Smooth muscle cell (in vitro differentiated cells): ENCODE measurements at regions not wholly inside any gene's neighbourhood (a gene's known extent, or its start where the extent isn't known, plus 50 kb on each side); places are given as distances from the start of the nearest gene placed in this dataset.

ENCODE experiments used
- DNase-seq: peaks from one replicate; lab custom pipeline; 2025; ENCODE audit not compliant: unreplicated experiment; lab: John Stamatoyannopoulos, UW
- H2AFZ ChIP-seq: fragments of 200-600 bp; sonication (generic); 2 replicates; pipeline ENCODE4 v1.6.0; 2016; ENCODE audit warnings: antibody characterized with exemption, low read depth, mild to moderate bottlenecking
- H3F3A ChIP-seq: fragments of 200-600 bp; sonication (generic); 2 replicates; pipeline ENCODE4 v1.6.0; 2017; ENCODE audit warnings: antibody characterized with exemption, low read depth
- H3K27ac ChIP-seq: fragments of 200-600 bp; sonication (generic); 2 replicates; pipeline ENCODE4 v1.5.1; 2016; ENCODE audit warnings: low read depth, mild to moderate bottlenecking
- H3K27me3 ChIP-seq: fragments of 200-600 bp; sonication (generic); 2 replicates; pipeline ENCODE4 v1.6.1; 2016; ENCODE audit warnings: low read depth, mild to moderate bottlenecking
- H3K36me3 ChIP-seq: fragments of 200-600 bp; sonication (generic); 2 replicates; pipeline ENCODE4 v1.5.1; 2016; ENCODE audit warnings: low read depth
- H3K4me1 ChIP-seq: fragments of 200-600 bp; sonication (generic); 2 replicates; pipeline ENCODE4 v1.5.1; 2016; ENCODE audit warnings: low read depth
- H3K4me2 ChIP-seq: fragments of 200-600 bp; sonication (generic); 2 replicates; pipeline ENCODE4 v1.6.0; 2016; ENCODE audit warnings: mild to moderate bottlenecking
- H3K4me3 ChIP-seq: fragments of 200-600 bp; sonication (generic); 2 replicates; pipeline ENCODE4 v1.5.1; 2016; ENCODE audit warnings: mild to moderate bottlenecking
- H3K79me2 ChIP-seq: fragments of 200-600 bp; sonication (generic); 2 replicates; pipeline ENCODE4 v1.6.0; 2016; ENCODE audit warnings: low read depth, mild to moderate bottlenecking
- H3K9ac ChIP-seq: fragments of 200-600 bp; sonication (generic); 2 replicates; pipeline ENCODE4 v1.6.0; 2016; ENCODE audit warnings: low read depth
- H3K9me3 ChIP-seq: fragments of 200-600 bp; sonication (generic); replicated peaks from 2 replicates; pipeline ENCODE4 v1.5.1; 2016; ENCODE audit warnings: low read depth
- H4K20me1 ChIP-seq: fragments of 200-600 bp; sonication (generic); 2 replicates; pipeline ENCODE4 v1.6.0; 2016; ENCODE audit warnings: low read depth
- WGBS: methylation state at CpG from one replicate; pipeline ENCODE4 v1.1.7; 2016; ENCODE audit warnings: low lambda C conversion rate; 5-methylcytosine and 5-hydroxymethylcytosine counted together
- TF ChIP-seq, protein P1 (sequence below): fragments of 200-600 bp; sonication (generic); IDR thresholded peaks from 2 replicates; pipeline ENCODE4 v1.5.1; 2017; ENCODE audit warnings: borderline replicate concordance, mild to moderate bottlenecking, antibody characterized with exemption; ENCODE audit not compliant: insufficient read depth, poor library complexity, severe bottlenecking

DNA sequence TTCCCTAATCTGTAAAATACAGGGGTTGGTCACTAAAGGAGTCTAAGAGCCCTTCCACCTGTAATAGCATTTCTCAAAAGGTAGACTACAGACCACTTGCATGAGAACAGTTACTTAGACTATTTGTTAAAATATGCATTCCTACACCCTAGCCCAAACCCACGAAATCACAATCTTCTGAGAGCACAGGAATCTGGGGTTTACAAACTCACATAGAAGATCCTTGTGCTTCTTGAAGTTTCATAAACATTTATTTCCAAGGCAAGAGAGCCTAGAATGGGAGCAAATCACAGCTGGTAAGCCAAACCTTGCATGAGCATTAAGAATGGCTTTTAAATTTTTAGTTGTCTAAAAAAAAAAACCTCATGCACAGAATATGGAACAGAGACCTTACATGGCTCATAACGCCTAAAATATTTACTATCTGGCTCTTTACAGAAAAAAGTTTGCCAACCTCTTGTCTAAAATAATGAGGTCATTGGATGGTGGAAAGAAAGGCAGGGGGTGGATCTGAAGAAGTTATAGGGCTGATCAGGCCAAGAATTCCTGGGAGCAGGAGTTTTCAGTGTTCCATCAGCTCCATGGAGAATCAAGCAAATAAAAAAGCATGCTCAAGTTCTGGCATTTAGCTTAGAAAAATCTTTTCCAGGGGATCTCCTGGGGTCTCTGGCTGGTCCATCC, 133.4 kb downstream of the CCDC34 start:
- 68% methylated on average over 2 of the region's 2 CpGs for WGBS
- H3K36me3 ChIP-seq = no peaks in the 10 kb centered on the region

DNA sequence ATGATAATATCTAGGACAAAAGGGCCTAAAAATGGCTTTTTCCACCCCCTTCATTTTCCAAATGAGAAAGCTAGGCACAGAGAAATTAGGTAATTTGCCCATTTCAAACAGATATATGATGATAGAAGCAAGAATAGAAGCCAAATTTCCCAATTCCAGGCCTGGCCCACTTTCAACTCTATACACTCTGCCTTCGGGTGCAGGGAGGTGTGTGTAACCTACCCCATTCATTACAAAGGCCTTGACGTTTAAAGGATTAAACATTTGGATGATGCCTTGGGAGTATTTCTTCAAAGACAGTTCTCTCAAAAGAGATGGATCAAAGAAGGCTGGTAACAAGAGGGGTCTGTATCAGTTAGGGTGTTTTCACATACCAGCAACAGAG, 134.1 kb downstream of the CCDC34 start:
- no peaks in the 10 kb centered on the region for H3K27me3 ChIP-seq
- no peaks in the 10 kb centered on the region for H4K20me1 ChIP-seq
- H3K4me1 ChIP-seq = peaks cover 25% of the 10 kb centered on the region
- no peak for DNase-seq
- H3K4me2 ChIP-seq = no peak overlapping the region
- H3K36me3 ChIP-seq = no peaks in the 10 kb centered on the region
- no peaks in the 10 kb centered on the region for H3F3A ChIP-seq
- no peaks in the 10 kb centered on the region for H3K9me3 ChIP-seq
- H3K9ac ChIP-seq = no peak overlapping the region
- TF ChIP-seq, protein P1, sequence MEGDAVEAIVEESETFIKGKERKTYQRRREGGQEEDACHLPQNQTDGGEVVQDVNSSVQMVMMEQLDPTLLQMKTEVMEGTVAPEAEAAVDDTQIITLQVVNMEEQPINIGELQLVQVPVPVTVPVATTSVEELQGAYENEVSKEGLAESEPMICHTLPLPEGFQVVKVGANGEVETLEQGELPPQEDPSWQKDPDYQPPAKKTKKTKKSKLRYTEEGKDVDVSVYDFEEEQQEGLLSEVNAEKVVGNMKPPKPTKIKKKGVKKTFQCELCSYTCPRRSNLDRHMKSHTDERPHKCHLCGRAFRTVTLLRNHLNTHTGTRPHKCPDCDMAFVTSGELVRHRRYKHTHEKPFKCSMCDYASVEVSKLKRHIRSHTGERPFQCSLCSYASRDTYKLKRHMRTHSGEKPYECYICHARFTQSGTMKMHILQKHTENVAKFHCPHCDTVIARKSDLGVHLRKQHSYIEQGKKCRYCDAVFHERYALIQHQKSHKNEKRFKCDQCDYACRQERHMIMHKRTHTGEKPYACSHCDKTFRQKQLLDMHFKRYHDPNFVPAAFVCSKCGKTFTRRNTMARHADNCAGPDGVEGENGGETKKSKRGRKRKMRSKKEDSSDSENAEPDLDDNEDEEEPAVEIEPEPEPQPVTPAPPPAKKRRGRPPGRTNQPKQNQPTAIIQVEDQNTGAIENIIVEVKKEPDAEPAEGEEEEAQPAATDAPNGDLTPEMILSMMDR = no peak
- no peak overlapping the region for H2AFZ ChIP-seq
- 81% methylated on average over 2 of the region's 2 CpGs for WGBS
- peak overlapping the region; percentile 55 for H3K27ac ChIP-seq
- no peak overlapping the region for H3K4me3 ChIP-seq
- no peaks in the 10 kb centered on the region for H3K79me2 ChIP-seq

More for the DNA sequence above, 133.4 kb downstream of the CCDC34 start:
- Histone ChIP-seq H3K4me1 (peaks cover 30% of the 10 kb centered on the region), H4K20me1 (no peaks in the 10 kb centered on the region), H3K27ac (peak overlapping the region; percentile 16), H3K9me3 (no peaks in the 10 kb centered on the region), H3K79me2 (no peaks in the 10 kb centered on the region), H3K27me3 (no peaks in the 10 kb centered on the region), H3K9ac (no peak overlapping the region), H3K4me2 (no peak overlapping the region), H3F3A (no peaks in the 10 kb centered on the region), H3K4me3 (no peak overlapping the region), H2AFZ (no peak overlapping the region)
- TF ChIP-seq, protein P1 = no peak
- no peak for DNase-seq

DNA sequence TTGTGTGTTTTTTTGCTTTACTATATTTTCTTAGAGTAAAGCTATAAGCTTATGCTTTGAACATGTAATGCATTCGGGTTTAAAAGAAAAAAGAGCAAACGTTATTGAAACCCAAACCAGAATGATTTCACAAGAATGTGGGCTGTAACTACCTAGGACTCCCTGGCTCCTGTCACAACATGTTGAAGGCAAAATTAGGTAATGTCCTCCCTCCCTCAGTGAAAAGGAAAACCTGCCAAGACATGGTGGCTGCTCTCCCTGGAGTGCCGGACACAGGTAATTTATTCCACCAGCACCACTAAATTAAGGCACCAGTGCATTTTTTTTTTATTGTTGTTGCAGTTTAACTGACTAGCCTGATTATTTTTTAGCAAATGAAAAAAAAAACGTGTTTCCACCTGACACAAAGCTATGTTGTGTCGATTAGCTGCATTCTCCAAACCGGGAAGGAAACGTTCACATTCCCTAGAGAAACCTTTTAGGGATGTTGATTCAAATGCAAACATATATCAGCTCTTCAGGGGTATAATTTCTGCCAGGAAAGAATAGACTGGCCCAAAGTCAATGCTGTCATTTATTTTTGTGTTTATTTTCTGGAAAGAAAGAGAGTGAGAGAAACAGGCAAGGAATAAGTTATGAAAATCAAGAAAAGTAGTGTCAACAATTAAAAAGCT, 134.6 kb downstream of the CCDC34 start:
- Histone ChIP-seq H3K9ac (no peak overlapping the region), H2AFZ (no peak overlapping the region), H4K20me1 (no peaks in the 10 kb centered on the region), H3K4me2 (no peak overlapping the region), H3F3A (no peaks in the 10 kb centered on the region), H3K27ac (peak overlapping the region; percentile 55), H3K79me2 (no peaks in the 10 kb centered on the region), H3K27me3 (no peaks in the 10 kb centered on the region), H3K4me3 (no peak overlapping the region), H3K36me3 (no peaks in the 10 kb centered on the region), H3K4me1 (peaks cover 19% of the 10 kb centered on the region), H3K9me3 (no peaks in the 10 kb centered on the region)
- WGBS = 68% methylated on average over 7 of the region's 7 CpGs
- DNase-seq = no peak
- TF ChIP-seq, protein P1 = no peak
